ENCODE measurements at regions not wholly inside any gene's neighbourhood (a gene's known extent, or its start where the extent isn't known, plus 50 kb on each side); places are given as distances from the start of the nearest gene placed in this dataset.

DNA sequence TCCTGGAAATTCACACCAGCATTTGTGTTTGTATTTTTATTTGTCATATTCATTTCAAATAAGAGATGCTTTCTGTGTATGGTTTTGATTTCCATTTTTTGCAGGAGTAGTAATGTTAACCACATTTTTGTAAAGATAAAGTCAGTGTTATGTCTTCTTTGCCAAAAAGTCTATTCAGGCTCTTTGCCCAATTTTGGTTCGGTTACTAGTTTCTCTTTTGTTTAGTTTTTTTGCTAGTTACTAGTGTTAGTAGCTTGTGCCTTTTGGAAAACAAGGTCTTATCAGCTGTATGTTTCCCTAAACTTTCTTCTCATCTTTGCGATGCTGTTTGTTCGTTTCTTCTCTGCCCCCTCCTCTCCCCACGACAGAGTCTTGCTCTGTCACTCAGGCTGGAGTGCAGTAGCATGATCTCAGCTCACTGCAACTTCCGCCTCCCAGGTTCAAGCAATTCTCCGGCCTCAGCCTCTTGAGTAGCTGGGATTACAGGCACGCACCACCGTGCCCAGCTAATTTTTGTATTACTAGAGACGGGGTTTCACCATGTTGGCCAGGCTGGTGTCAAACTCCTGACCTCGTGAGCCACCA lies 112.3 kb upstream of the GRK3 start:
- TF ChIP-seq, protein P1, sequence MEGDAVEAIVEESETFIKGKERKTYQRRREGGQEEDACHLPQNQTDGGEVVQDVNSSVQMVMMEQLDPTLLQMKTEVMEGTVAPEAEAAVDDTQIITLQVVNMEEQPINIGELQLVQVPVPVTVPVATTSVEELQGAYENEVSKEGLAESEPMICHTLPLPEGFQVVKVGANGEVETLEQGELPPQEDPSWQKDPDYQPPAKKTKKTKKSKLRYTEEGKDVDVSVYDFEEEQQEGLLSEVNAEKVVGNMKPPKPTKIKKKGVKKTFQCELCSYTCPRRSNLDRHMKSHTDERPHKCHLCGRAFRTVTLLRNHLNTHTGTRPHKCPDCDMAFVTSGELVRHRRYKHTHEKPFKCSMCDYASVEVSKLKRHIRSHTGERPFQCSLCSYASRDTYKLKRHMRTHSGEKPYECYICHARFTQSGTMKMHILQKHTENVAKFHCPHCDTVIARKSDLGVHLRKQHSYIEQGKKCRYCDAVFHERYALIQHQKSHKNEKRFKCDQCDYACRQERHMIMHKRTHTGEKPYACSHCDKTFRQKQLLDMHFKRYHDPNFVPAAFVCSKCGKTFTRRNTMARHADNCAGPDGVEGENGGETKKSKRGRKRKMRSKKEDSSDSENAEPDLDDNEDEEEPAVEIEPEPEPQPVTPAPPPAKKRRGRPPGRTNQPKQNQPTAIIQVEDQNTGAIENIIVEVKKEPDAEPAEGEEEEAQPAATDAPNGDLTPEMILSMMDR (IDR thresholded peaks at IDR 0.05) = no peak
- no peak for TF ChIP-seq EP300 (IDR thresholded peaks at IDR 0.05)

Measured in gastroesophageal sphincter (tissue), 3 donors.